DMS79 (cell line): ENCODE measurements at regions not wholly inside any gene's neighbourhood (a gene's known extent, or its start where the extent isn't known, plus 50 kb on each side); places are given as distances from the start of the nearest gene placed in this dataset.

Source experiments
- DNase-seq: peaks from one replicate; lab custom pipeline; 2025; lab: John Stamatoyannopoulos, UW

DNA sequence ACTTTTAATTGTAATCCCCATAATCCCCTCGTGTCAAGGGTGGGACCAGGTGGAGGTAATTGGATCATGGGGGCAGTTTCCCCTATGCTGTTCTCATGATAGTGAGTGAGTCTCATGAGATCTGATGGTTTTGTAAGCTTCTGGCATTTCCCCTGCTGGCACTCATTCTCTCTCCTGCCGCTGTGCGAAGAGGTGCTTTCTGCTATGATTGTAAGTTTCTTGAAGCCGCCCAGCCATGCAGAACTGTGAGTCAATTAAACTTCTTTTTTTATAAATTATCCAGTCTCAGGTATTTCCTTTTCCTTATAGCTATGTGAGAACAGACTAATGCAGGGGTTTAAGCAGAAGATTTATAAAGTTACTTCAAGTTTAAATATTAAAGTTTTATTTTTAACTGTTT lies 655.2 kb downstream of the EPHA4 start:
- no peak for DNase-seq

DNA sequence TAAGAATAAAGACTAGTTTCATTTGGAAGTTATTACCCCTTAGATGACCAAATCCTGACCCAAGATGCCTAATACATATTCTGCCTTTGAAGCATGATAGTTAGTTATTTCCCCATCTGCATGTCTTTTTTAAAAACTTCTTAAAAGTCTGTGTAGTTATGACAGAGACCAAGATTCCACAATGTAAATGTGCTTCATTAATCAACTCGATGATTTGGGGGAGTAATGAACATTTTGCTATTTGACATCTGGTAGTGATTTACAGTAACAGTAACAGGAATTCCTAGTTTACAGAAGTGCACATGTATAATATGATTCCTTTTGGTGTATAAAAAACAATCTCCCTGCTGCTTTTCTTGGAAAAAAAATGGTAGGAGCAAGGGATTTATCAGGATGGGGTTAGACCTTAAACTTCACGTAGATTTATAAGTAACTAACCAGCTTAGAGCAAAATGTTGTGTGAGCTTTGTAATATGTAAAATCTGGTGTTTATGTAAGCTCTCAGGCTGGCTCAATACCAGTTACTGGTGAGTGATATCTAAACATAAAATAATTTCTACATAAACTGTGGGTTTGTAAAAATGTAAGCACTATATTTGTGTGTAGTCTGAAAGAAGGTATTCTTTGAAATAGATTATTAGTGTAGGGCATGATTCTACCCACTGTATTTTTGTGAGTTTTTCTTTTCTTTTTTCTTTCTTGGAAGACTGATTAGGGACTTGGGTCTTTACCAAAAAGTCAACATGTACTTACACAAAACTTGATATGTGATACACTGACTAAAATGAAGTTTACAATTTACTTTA lies 641.6 kb downstream of the EPHA4 start:
- DNase-seq, result no peak

DNA sequence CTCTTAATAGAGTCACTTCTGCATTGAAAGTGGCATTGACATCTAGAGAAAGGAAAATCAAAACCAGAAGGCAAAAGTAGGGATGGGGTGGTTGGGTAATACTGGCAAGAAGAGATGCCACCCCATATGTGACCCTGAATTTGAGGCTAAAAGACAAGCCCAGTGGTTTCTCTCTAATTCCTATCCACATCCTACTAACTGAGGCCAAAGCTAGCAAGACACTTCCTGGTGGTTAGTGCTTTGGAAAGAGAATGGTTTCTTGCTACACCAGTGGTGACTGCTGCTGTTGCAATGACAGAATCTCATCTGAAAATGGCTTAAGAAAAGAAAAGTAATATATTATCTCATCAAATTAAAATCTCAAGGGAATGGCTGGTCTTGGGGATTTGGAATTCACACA lies 640.6 kb downstream of the EPHA4 start:
- DNase-seq, result no peak

DNA sequence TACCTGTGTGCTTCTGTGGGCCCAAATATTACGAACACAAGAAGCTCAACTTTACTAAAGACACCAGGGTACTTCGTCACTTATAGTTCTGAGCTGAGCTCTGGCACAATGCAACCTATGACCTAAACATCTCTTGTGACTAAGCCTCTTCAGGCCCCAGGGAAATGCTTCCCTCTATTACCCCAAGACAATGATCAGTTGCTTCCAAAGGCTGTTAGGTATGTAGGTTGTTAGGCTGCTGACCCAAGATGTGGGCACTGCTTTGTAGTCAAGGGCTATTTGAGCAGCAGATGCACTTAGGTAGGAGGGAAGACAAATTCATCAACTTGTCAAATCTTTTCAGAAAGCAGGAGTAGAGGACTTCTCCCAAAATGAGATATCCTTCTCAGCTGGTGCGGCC lies 640.1 kb downstream of the EPHA4 start:
- DNase-seq, result no peak

DNA sequence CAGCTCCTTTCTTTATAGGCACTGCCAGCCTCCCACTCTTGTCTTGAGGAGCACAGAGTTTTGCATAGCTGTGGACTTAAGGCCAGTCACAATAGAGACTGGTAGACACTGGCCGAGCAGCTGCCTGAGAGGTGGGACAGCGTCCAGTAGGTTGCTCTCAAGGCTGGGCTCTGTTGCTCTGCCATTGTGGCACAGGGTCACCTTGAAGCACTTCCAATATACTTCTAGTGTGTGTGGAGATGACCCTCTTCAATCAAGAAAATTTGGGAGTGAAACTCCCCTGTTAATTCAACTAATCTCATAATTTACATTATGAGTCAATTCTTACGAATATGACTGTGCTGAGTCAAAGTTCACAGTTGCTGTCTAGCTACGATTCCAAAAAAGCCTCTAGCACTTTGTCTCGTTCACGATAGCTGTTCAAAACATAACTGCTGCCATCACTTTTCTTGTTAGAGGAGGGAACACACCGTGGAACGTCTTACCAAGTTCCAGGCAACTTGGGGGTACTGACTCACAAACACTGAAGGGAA lies 636.2 kb downstream of the EPHA4 start:
- DNase-seq, result no peak

DNA sequence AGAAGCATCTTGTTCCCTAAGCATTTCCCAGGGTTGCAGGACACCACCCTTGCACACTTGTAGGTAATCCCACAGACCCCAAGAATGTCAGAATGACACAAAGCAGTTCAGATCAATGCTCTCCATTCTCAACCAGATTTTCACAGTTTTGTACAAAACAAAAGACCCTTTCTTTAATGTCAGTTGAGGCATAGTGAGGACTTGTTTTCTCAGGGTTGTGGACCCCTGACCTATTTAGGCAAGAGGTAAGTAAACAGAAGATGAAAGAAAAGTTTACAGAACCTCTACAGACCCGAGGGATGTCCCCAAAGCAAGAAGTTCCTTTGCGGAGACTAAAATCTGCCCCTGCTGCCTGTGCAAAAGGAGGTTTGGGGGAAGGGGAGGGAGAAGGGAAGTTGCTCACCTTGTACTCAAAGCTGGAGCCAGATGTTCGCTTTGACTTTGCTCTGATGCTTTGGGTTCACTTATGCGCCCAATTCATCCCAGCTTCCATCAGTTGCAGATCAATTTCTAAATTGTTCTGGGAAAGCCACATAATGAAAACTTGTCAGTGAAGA lies 635.4 kb downstream of the EPHA4 start:
- DNase-seq, result no peak

DNA sequence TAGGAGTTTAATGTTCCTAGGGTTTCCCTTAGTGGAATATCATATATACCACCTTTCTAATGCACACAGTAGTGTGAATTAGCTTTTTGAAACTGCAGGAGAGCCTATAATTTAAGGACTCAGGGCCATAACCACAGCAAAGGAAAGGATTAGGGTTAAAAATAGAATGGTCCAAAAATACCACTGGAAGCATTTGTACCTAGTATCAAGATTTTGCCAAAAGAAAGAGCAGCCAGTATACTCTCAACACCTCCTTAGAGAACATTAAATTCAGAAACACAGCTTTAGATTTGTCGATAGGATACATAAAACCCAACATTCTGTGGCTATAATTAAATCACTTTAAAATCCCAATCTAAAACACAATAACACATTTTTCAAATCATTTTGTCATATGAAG lies 634.9 kb downstream of the EPHA4 start:
- no peak for DNase-seq

DNA sequence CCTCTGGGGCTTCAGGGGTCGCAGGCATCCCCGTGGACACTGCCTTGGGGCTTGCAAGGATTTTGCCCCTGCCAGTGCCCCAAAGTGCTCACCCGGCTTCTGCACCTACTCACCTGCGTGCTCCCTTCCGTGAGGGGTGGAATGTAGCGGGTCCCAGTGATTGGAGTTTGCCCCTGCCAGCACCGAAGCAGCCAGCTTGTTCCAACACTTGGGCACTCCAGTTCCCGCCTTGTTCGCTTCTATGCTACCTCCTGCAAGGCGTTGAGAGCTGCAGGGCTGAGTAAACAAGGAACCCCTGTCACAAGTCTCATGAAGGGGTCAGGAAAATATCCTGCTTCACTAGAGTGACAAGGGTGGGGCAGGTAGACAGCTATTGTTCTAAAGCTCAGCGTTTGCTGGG lies 631.5 kb downstream of the EPHA4 start:
- DNase-seq, result no peak

DNA sequence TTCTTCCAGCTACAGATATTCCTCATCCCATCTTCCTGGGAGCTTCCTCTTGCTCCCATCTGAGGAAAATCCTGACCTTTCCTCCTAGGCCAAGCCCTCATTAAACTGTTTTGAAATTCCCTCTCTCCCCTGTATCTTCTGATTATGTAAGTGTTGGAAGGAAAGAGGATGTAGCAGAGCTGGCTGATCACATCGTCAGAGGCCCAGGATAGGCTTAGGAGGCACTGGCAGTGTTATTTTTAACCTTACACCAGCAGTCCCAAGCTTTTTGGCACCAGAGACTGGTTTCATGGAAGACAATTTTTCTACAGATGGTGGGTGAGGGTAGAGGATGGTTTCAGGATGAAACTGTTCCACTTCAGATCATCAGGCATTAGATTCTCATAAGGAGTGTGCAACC lies 630.4 kb downstream of the EPHA4 start:
- no peak for DNase-seq

DNA sequence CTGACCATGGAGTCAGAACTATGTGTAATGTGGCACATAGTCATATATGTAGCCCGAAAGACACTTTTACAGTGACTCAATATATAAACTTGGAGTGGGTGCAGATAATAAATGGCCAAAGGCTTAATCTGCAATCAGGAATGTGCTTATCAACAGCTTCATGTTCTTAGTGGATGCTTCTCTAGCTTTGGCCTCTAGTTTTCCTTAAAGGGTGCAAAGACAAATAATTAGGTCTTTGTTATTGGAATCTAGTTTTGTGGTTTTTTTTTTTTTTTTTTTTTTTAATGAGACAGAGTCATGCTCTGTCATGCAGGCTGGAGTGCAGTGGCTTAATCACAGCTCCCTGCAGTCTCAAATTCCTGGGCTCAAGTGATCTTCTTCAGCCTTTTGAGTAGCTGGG lies 625.6 kb downstream of the EPHA4 start:
- no peak for DNase-seq

DNA sequence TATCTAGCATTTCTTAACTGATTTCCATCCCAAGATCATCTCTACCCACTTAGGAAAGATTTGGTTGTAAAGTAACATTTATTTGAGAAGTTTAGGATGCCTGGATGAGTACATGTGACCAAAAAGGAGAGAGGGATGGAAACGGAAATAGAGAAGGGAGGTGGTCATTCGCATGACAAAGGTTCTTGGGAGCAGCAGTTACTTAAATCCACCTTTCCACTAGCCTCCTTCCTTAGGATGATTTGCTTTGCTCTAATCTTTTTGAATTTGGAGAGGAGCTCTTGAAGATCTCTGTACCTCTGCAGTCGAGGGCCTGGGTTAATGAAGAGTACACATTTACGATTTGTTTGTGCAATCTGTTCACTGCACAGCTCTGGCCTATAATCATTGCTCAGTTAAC lies 623.5 kb downstream of the EPHA4 start:
- no peak for DNase-seq

DNA sequence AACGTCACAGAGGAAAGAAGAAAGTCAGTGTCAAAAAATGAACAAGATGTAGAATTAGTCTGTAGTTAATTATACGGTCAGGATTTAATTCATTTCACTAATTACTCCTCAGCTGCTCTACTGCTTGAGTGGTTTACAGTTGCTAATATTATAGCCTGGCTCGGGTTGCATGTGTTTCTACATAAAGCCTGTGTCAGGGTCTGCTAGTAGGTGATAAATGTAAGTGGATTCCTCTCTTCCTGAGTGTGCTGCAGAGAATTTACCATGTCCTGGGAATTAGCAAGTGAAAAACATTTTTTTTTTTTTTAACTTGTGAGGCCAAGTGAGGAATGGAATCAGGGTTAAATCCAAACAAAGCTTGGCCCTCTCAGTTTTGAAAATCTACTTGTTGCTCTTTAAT lies 622.6 kb downstream of the EPHA4 start:
- no peak for DNase-seq

DNA sequence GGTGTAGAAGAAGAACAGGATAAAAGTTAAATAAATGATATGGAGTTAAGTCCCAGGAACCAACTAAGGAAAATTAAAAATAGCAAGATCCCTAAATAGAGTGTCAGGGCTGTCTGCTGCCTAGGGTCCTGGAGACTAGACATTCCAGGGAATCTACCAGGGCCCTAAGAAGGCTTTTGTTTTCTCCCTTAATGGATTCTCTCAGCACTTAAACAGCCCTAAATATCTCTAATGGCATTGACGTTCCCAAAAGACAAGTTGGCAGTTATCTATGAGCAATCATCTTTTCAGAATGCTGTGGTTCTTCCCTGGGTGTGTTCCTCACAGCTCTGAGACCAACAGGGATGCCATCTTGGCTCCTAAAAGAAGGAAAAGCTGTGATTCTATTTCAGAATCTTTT lies 616.3 kb downstream of the EPHA4 start:
- no peak for DNase-seq

DNA sequence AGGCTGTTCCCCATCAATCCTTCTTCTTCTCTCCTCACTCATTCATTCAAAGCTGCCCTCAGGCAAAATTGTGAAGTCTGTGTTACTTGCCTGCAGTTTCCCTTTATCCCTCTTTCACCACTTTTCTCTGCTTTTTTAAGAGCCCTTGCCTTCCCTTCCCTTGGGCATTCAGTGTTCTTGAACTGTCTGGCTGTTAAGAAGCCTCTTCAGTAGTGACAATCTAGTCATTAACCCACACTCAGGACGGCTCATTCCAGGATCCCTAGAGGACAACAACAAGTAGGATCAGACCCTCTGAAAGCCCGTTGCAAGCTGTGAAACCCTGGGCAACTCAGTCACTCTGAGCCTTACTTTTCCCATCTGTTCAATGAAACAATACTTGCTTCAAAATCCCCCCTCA lies 615.7 kb downstream of the EPHA4 start:
- no peak for DNase-seq

DNA sequence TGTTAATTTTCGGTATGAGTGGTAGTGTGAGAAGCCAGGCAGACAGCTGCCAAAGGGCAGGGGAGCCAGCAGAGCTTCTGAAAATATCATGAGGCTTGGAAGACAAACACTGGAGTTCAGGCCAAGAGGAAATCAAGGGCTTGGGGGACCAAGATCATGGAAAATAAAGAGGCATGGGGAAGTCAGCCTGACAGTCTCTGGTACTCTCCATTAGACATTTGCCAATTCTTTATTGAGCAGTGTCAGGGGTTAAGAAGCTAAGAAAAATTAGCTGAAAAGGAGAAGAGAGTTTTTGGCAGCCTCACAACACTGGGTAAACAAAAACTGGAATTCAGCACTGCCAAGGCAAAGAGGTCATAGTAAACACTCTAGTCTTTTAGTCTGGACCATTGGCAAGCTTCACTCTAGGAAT lies 612.7 kb downstream of the EPHA4 start:
- peak; percentile 88 for DNase-seq

DNA sequence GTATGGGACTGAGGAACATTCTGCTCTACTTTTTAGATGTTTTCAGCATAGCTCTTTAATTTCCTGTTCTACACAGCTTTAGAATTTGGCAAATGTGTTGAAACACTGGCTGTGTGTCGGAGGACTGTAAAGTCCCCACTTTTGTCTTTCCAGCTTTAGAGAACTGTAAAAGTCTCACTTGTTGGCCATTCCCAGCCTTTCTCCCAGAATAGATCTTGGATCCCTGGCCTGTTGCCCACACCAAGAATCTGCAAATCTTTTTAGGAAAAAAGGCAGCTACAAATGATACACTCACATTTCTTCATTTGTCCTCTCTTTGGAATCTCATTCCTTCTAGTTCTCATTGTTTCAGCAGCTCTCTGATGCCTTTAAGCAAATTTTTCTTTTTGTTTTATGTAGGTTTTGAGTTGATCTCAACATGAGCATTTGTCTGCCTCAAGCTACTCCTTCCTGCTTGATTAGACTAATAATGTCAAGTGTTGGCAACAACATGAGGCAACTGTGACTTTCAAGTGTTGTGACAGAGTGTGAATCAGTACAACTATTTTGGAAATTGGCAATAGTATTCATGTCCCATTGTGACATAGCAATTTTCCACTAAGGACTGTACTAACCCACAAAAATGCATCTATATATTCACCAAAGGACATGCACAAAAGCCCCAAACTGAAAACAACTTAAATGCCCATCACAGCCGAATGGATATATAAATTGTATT lies 610.8 kb downstream of the EPHA4 start:
- no peak for DNase-seq

DNA sequence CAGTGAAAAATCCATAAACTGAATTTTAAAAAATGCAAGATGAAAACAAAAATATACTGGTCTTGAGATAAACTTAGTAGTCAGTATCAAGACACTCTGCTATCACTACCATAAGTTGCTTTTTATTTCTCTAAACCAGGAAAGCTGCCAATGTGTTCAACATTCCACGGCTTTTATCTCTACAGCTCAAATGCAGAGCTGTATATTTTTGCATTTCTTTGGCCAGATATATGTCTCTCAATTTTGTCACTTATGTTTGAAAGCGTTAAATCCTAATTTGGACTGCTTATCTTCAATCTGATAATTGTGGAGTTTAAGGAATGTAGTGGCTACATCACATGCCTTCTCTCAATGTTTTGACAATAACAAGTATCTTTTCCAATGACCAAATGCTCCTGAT lies 609.5 kb downstream of the EPHA4 start:
- DNase-seq, result no peak

DNA sequence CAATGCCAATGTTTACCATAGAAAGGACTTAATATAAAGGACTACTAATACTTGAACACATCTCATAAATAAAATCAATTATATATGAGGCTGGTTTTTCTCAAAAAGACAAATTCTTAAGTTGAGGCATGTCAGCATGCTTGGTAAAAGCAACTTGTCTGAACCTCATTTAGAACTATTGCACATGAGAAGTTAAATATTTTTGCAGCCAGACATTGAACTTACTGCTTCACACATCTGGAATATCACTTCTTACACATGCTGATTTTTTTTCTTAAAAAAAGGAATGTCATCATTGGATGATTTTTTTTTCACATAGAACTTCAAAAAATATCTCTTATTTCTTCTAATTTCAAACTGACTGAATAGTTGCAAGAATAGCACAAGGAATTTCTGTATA lies 609.0 kb downstream of the EPHA4 start:
- no peak for DNase-seq

DNA sequence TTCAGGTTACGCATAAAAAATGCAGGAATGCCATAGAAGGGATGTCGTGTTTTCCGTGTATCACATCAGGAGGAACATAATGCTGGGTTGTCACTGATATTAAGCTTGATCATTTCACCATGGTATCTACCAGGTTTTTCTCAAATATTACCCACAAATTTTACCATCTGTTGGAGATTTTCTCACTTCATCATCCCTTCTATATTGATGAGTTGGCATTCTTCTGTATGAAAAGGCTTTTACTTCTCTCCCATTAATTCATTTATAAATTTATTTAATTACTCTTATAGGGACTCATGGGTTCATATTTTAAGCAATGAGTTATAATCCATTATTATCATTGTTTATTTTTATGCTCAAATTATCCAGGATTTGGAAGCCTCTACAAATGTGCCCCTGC lies 608.2 kb downstream of the EPHA4 start:
- no peak for DNase-seq

DNA sequence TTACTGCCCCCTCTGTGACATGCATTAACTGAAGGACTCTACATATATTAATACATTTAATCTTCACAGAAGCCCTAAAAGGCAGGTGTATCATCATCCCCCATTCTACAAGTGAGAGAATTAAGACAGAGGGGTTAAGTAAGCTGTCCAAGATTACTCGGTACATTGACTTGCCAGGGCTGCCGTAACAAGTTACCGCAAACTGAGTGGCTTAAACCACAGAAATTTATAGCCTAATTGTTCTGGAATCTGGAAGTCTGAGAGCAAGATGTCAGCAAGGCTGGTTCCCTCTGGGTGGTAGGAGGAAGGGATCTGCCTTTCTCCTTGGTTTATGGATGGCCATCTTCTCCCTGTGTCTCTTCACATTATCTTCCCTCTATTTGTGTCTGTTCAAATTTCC lies 605.5 kb downstream of the EPHA4 start:
- peak; percentile 35 for DNase-seq

DNA sequence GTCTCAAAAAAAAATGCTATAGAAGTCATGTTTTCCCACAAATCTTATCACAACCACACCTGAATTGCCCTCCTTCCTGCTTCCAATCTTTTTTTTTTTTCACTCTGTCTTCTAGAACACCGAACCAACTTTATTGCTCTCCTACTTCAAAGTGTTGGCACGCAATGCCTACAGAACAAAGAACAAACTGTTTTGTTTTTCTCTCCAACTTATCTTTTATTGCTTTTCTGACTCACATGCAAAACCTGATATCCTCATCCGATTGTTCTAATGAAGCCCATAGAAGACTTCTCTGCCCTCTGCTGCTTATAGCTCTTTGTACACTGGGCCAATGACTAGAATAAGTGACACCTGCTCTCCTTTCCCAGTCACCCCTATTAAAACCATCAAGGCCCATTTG lies 602.8 kb downstream of the EPHA4 start:
- no peak for DNase-seq

DNA sequence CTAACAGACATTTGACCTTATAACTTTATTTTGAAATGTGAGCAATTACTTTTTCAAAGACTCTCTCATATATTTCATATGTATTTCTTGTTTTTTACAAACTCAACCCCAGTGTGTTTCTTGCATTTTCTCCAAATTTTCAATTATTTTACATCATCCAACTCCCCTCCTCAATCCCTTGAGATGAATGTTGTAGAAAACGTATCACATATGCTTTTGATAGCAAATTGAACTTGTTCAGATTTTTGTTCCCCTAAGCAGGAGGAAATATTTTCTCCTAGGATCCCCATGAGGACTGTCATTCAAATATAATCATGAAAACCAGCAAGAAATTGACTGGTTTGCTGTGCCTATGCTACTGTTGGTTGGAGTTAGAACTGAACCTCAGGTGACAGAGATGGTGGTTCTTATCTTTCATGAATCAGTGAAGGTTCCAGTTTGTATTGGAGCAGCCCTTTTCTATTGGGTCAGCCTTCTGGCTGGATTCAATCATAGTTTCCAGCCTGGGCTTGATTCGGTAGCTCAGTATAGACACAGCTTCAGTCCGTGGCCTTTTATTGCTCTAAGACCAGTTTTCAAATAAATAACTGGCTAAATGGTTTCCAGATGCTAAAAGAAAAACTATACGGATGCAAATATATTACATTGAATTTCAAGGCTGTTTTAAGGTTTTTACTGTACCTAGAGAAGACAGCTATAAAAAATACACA lies 591.0 kb downstream of the EPHA4 start:
- DNase-seq, result no peak

DNA sequence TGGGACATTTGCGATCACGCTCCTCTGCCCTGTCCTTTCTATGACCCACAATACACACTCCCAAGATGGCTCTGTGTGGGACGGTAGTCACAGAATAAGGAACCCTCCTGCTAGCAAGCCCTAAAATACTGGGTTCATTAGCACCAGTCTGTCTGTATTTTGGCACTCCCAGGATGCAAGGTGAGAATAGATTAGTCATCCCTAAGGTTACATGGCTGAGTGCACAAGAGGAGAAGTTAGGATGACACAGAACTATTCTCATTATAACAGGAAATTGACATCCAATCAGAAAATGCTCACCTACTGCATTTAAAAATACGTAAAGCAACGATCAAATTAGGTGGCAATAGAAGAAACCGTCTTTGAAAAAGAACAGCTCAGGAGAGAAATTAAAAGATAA lies 590.2 kb downstream of the EPHA4 start:
- no peak for DNase-seq
